ENCODE measurements at regions not wholly inside any gene's neighbourhood (a gene's known extent, or its start where the extent isn't known, plus 50 kb on each side); places are given as distances from the start of the nearest gene placed in this dataset.
"Not testable (repeated sequence)": the region's sequence is repeated elsewhere in the genome, so short reads cannot be mapped to it uniquely, and the experiment has no call there.

- not testable (repeated sequence) for DNase-seq
These were observed 79.0 kb upstream of the RUBCNL start for GRCh38 chr13:46466074-46466473.

DNA sequence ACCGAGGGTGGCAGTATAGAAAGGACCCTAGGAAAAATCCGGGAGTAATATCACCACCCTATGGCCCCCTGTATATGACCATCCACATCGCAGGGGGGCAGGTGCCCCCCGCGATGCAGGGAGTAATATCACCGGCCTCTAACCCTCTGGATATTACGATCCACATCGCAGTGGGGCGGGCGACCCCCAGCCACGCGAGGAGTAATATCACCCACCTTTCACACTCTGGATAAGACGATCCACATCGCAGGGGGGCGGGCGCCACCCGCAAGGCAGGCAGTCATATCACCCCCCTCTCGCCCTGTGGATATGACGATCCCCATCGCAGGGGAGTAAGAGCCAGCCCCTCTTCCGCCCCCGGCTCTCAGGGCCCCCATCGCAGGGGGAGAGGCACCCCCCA, 76.7 kb upstream of the RUBCNL start:
- no peak for DNase-seq

GRCh38 chr13:46460223-46460622, 73.2 kb upstream of the RUBCNL start:
- DNase-seq = not testable (repeated sequence)

GRCh38 chr13:46457255-46457654, 70.2 kb upstream of the RUBCNL start:
- not testable (repeated sequence) for DNase-seq

GRCh38 chr13:46455924-46456323, 68.9 kb upstream of the RUBCNL start:
- DNase-seq = not testable (repeated sequence)

DNA sequence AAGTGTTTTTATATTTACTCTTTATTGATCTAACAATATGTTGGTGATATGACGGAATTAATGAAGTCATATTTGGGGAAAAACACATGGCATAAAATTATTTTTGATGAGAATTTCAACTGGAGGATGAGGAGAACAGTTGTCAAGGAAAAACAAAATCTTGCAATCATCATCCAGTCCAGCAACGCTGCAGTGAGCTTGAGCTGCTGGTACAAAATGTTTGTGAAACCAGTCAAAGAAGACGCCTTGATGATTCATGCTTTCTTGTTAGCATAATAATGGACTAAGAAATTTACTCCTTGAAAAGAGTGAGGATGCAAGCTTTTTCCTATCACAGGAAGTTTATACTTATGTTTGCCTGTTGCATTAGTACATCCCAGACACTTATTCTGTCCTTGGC, 64.1 kb upstream of the RUBCNL start:
- DNase-seq = not testable (repeated sequence)

- DNase-seq = not testable (repeated sequence)
These were observed 62.9 kb upstream of the RUBCNL start for GRCh38 chr13:46449949-46450348.

GRCh38 chr13:46448148-46448547, 61.1 kb upstream of the RUBCNL start:
- not testable (repeated sequence) for DNase-seq

GRCh38 chr13:46437808-46438404, 50.9 kb upstream of the RUBCNL start:
- DNase-seq = peak; percentile 4
